ENCODE measurements at regions not wholly inside any gene's neighbourhood (a gene's known extent, or its start where the extent isn't known, plus 50 kb on each side); places are given as distances from the start of the nearest gene placed in this dataset.

DNA sequence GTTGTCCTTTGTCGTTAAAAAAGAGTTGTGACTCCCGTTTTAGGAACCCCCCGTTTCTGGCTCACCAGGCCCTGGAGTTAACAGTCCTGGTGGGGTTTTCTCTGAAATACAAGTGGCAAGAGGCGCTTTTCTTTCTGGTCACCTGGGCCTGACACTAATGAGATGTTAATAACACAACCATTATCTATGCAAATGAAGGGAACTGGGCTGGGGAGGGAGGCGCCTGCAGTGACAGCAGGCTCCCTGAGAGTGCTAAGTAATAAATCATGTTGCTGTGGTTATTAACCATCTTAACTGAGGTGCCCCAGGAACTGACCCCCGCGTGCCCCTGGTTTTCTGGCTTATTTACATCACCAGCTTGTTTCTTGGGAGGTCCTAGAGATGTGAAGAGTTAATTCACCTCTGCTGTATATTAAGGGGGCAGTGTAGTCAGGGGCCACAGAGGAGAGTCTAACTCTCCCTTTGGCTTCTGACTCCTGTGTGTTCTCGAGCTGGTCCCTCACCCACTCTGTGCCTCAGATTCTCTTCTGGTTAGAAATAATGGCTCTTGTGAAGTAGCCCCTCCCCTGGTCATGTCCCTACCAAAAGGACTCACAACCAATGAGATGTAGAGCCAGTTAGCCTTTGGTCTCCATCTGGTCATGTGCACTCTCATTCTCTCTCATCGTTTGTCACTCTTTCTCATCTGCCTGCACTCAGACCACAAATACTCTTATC lies 276.6 kb upstream of the CADM1 start:
- TF ChIP-seq EP300 (IDR thresholded peaks at IDR 0.05; ENCODE audit: borderline replicate concordance) (no peak), TEAD4 (IDR thresholded peaks at IDR 0.05) (no peak), TAF1 (IDR thresholded peaks at IDR 0.05; ENCODE audit: low read depth) (no peak), CEBPB (IDR thresholded peaks at IDR 0.05) (no peak), CREB1 (IDR thresholded peaks at IDR 0.05; ENCODE audit: low read depth) (no peak), NFIC (IDR thresholded peaks at IDR 0.05) (no peak), REST (IDR thresholded peaks at IDR 0.05; ENCODE audit: low read depth) (no peak), YY1 (IDR thresholded peaks at IDR 0.05; ENCODE audit: low read depth) (no peak), USF1 (IDR thresholded peaks at IDR 0.05) (no peak), TCF12 (IDR thresholded peaks at IDR 0.05; ENCODE audit: low read depth) (no peak), EGR1 (IDR thresholded peaks at IDR 0.05) (no peak)
- TF ChIP-seq, protein P1, sequence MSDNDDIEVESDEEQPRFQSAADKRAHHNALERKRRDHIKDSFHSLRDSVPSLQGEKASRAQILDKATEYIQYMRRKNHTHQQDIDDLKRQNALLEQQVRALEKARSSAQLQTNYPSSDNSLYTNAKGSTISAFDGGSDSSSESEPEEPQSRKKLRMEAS (IDR thresholded peaks at IDR 0.05) = no peak

Data from Ishikawa (cell line).